SKM-1 (cell line): ENCODE measurements at regions not wholly inside any gene's neighbourhood (a gene's known extent, or its start where the extent isn't known, plus 50 kb on each side); places are given as distances from the start of the nearest gene placed in this dataset.
"Not testable (repeated sequence)": the region's sequence is repeated elsewhere in the genome, so short reads cannot be mapped to it uniquely, and the experiment has no call there.

Experiments
- DNase-seq: peaks from one replicate; lab custom pipeline; 2025; ENCODE audit not compliant: unreplicated experiment; lab: John Stamatoyannopoulos, UW

DNA sequence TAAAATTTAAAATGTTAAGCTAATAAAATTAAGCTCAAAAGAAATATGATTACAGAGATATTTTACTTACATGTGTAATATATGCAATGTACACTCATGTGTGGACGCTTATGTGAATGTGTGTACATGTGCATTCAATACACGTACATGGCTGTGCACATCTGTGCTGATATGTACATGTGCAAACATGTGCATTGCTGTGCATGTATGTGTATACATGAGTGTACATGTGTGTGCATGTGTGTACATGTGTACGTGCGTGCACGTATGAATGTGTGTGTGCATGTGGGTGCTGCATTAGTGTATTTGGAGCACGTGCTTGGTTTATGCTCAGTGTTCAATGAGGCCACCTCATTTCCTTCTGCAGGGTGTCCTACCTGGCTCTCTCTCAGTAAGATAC, 88.2 kb upstream of the TMEM18 start:
- DNase-seq, result no peak

DNA sequence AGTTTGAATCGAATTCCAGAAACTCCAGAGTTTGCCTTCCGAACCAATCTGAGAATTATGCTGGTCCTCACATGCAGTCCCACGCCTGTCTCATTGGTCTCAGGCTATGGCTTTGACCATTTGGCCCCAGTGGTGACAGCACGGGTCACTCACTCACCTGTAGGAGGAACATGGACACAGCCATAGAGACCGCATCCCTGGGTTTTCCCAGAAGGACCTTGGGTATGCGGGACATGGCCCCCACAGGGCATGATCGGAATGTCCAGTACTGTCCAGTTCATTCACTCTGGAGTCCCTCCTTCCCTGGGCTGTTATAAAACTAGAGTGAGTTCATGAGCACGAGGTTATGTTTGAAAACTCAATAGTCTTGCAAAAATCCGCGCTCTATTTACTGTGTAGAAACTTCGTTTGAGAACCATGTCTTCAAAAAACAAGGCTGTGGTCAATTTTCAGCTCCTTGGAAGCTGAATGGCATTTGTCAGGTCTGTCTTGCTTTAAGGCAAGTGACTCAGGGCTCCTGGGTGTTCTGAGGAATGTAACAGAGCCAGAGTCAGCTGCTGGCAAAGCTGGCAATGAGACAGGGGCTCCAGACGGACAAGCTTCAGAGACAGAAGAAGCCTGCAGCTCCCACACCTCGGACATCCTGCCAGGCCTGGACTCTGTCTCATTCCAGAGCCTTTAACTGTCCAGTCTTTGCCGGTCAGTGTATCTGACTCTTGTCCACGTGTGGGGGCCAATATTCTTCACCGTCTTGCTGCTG, 86.7 kb upstream of the TMEM18 start:
- DNase-seq, result no peak

DNA sequence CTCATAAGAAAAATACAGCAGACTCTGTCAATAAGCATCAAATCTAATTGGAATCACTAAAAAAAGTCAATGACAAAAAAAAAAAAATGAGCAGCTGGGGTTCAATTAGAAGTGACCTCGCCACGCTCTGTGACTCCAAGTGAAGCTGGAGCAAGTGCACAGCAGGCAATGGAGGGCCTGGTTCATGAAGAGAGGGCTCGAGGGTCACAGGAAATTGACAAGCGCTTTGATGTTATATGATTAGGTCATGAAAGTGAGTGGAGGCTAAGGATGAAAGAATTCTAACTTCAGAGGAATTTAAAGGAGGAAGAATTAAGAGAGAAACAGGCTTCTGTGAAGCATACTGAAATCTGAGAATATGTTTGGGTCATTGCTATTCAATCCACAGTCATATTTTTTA, 85.4 kb upstream of the TMEM18 start:
- DNase-seq, result no peak

DNA sequence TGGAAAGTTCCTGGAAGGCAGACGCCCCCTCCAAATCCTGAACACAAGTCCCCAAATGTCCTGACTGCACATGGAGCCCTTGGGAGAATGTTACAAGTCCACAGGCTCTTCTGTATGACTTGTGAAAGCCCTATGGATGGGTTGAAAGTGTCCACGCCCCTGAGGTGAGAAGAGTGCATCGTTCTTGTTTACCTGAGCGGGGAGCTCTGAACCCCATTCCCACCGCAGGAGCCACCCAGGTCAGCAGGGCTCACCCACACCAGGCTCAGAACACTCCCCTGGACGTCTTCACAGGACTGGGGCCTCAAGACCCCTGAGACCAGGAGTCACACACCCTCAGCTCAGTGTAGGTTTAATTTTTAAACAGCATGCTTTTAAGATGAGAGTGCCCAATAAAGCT, 84.2 kb upstream of the TMEM18 start:
- no peak for DNase-seq

DNA sequence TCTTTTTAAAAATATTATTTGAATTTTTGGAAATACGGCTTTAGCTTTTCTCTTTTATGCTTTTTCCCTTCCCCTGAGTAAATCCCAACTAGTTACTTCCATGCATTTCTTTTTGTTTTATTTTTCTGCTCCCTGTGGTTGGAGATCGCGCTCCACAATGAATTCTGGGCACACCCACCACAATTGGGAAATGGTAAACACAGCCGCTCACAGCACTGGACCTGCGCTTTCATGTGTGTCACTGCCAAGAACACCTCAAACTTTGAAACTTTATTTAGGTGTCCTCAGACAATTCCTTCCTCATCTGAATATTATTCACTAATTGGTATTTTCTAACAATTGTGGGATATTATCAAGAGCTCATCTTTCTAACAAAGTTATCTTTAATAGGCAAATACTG, 82.8 kb upstream of the TMEM18 start:
- DNase-seq, result no peak

DNA sequence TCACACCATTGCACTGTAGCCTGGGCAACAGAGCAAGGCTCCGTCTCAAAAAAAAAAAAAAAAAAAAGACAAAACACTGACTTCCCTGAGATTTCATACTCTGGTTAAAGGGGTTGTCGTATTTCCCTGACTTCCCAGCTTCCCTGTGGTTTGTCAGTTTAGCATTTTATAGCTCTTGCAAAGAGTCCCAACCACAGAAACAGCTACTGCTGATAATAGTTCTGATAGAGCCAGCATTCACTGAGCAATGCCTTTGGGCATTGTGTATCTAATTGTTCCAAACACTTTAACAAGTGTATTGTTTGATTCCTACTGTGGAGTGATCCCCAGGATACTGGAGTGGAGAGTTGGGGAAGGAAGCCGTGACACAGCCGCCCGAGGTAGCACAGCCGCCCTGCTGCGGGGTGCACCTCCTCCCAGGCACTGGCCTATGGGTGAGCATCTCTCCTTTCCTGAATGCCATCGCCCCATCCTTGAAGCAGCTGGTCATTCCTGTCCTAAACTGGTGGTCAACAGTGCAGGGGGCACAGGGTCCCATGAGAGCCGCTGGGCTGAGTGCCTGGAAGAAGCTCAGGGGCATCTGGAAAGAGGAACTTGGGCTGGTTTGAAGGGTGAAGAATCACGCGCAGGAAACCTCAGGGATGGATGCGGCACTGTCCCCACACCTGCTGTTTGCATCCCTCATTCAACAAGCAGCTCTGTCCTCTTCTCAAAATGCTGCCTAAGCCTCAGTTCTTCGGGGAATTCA, 81.0 kb upstream of the TMEM18 start:
- no peak for DNase-seq

DNA sequence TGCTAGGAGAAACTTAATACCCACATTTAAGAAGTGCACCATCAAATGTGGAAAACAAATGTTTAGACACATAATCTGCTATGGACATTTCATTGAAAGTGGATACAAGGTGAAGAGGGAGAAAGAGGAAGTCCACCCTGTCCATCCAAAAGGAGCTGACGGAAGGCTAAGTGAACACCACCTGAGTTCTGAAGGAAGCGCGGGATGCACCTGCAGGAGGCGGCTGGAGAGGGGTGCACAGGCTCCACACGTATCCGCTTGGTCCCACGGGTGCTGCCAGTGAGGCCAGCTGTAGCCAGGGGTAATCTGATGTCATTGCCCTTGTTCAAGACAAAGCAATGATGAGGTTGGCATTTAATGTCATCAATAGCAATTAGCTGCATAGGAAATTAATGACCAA, 75.9 kb upstream of the TMEM18 start:
- DNase-seq, result no peak

DNA sequence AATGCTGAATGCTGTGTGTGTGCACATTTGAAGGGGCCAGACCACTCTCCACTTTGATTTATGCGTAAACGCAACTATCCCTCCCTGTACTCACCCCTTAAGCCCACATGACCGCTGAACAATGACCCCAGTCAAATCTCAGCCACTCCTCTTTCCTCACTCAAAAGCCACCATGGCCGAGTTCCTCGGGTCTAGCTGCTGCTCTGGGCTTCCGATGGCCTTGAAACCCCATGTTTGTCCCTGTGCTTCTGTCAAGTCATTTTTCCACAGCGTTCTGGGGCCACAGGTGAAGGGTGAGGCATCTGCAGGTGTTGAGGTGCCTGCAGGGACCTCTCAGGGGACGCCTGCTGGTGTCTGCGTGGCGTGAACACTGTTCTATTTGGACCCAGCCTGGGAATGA, 74.3 kb upstream of the TMEM18 start:
- no peak for DNase-seq

DNA sequence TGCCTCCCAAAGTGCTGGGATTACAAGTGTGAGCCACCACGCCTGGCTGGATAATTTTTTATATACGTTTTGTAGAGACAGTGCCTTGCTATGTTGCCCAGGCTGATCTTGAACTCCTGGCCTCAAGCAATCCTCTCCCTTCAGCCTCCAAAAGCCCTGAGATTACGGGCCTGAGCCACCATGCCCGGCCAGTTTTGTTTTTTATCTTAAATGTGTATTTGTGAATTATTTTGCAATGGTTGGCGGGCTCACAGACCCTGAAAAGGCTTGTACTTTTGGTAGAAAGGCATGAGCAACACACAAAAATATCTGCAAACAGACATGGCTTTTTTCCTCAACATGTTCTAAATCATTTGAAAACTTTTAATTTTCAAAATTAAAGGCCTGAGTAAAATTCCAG, 73.4 kb upstream of the TMEM18 start:
- no peak for DNase-seq

DNA sequence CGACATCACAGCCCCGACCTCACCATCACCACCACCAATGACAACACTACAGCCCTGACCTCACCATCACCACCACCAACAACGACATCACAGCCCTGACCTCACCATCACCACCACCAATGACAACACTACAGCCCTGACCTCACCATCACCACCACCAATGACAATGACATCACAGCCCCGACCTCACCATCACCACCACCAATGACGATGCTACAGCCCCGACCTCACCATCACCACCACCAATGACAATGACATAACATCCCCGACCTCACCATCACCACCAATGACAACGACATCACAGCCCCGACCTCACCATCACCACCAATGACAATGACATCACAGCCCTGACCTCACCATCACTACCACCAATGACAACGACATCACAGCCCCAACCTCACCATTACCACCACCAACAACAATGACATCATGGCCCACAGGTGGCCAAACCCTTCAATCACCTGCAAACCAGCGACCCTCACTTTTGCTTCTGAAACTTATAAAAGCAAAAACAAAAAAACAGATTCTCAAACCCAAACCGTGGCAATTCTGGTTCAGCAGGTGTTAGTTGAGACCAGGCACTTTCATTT, 70.7 kb upstream of the TMEM18 start:
- no peak for DNase-seq

DNA sequence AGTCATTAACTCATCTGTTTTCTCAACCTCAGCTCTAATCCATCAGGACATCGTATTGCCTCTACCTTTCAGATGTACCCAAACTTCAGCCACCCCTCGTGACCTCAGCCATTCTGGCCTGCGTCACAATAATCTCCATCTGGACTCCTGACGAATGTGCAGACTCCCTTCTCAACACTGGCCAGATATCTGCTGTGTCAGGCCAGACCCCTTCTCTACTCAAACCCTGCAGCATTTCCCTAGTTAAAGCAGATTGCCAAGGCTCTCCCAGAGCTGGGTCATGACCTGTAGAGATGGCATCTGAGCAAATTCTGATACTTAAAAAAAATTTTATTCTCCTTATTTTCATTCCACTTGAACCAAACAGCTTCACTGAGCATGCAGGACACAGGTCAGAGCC, 69.5 kb upstream of the TMEM18 start:
- no peak for DNase-seq

DNA sequence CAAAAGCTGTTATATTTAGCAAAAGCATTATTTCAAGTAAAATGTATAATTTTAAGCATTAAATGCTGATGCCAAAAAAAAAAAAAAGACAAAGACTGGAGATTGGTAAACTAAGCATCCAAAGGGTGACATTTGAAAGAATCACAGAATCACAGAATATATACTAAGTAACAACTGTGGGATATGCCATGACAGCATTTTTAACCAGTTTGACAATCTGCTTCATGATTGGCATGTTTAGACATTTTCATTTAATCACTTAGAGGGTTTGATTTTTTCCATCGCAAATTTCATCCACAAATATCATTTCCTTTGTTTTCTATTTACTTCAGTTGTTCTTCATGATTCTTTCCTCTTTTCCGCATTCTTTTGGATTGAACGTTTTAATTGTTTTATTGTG, 66.9 kb upstream of the TMEM18 start:
- DNase-seq, result no peak

DNA sequence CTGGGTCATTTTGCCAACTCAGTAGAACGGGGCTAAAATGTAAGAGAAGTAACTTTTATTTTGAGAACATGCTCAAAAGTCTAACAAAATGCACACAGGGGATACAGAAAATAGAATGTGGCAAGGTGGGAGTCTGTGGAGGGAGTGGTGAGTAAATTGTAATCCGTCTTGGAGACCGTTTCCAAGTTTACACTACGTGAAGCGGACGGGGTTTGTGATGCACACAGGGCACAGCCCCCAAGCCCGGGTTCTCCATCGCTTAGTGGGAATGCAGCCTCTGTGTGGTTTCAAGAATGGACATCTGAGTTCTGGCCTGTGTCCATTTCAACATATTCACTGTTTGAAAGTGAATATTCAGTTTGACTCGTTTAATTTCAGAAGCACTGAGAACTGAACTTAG, 65.0 kb upstream of the TMEM18 start:
- DNase-seq, result no peak

DNA sequence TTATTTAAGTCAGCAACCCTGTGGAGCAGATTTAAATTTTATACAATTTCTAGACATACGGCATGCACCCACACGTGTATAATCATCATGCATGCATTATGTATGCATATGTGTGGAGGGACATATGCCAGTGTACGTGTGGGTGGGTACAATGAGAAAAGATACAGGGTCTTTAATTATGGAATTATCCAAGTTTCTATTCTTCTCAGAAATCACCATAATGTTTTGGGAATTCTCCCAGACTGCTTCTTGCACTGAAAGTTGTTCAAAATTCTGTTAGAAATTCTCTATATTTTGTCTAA, 63.9 kb upstream of the TMEM18 start:
- DNase-seq, result no peak

DNA sequence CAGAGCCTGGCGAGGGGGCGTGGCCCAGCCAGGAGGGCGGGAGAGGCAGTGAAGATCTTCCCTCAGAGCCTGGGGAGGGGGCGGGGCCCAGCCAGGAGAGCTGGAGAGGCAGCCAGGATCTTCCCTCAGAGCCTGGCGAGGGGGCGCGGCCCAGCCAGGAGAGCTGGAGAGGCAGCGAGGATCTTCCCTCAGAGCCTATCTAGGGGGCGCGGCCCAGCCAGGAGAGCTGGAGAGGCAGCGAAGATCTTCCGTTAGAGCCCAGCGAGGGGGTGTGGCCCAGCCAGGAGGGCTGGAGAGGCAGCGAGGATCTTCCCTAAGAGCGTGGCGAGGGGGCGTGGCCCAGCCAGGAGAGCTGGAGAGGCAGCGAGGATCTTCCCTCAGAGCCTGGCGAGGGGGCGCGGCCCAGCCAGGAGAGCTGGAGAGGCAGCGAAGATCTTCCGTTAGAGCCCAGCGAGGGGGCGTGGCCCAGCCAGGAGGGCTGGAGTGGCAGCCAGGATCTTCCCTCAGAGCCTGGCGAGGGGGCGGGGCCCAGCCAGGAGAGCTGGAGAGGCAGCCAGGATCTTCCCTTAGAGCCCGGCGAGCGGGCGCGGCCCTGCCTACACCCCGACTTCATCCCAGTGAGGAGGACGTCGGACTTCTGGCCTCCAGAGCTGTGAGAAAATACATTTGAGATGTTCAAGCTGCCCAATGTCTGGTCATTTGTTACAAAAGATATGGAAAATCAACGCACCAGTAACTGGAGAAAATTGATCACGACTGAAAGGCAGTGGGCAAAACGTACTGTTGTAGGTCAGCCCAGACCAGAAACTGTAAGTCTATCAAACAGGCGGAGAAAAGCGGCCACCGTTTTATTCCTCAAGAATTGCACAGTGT, 63.4 kb upstream of the TMEM18 start:
- DNase-seq, result not testable (repeated sequence)

DNA sequence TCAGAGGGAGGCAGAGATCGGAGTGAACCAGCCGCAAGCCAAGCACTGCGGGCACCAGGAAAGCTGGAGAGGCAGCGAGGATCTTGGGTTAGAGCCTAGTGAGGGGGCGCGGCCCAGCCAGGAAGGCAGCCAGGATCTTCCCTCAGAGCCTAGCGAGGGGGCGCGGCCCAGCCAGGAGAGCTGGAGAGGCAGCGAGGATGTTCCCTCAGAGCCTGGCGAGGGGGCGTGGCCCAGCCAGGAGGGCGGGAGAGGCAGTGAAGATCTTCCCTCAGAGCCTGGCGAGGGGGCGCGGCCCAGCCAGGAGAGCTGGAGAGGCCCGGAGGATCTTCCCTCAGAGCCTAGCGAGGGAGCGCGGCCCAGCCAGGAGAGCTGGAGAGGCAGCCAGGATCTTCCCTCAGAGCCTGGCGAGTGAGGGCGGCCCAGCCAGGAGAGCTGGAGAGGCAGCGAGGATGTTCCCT, 62.7 kb upstream of the TMEM18 start:
- DNase-seq, result not testable (repeated sequence)

DNA sequence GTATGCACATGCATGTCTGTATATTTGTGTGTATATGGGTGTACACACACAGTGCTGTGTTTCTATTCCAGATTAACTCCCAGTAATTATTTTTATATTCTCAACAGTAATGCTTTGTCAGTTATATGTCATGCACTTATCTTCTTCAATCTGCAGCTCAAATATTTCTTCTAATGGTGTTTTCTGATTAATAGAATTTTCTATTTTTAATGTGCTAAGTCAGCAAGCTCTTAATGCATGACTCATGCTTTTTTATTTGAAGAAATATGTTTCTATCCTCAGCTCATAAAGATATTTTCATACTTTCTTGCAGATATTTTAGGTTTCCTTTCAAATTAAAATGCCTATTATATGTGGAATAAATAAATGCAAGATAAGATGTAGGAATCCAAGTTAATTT, 59.7 kb upstream of the TMEM18 start:
- DNase-seq, result no peak

DNA sequence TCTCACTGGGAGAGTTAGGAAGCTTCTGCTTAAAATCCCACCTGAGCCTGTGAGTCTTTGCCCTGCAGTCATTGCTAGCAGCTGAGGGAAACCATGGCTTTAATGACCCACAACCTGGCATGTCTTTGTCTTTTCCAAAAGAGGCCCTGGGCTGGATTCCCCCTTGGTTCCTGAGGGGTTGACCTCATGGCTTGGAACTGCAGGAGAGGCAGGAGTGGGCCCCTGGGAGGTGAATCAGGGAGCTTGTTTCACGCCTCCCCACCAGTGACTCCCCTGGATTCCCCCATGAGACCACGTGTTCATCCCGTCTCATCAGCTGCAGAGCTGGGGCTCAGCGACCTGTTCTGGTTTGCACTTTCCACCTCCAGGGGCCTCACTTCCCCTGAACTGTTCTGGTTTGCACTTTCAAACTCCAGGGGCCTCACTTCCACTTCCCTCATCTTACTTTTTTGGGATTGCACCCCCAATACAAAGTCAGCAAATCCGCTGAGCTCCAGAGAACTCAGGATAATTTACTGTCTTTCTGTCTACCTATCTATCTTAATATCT, 58.5 kb upstream of the TMEM18 start:
- no peak for DNase-seq

DNA sequence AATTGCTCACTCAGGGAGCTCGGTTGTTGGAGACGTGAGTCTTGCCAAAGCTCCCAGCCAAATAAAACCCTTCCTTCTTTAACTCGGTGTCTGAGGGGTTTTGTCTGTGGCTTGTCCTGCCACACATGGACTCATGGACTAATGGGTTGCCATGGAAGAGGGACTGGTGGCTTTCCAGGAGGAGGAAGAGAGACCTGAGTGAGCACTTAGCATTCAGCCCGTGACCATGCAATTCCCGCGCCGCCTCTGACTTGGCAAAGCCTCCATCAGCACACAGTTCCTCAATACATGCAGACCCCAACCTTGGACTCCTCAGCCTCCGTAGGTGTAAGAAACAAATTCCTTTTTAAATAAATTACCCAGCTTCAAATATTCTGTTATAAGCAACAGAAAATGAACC, 57.3 kb upstream of the TMEM18 start:
- DNase-seq, result no peak

DNA sequence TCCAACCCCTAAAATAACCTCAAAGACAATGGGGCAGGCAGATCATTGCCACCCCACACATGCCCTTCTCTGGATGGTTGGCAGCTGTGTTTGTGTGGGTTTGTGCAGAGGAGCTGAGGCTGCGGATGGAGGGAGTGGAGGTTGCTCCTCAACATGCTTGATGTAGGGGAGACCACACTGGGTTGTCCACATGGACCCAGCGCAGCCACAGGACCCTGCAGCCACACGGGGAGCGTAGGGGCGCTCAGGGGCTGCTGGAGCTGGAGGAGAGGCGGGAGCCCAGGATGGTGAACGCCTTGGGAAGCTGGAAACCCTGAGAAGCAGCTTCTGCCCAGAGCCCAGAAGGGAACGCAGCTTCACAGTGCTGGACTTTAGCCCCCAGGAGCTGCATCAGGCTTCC, 56.3 kb upstream of the TMEM18 start:
- DNase-seq, result no peak

DNA sequence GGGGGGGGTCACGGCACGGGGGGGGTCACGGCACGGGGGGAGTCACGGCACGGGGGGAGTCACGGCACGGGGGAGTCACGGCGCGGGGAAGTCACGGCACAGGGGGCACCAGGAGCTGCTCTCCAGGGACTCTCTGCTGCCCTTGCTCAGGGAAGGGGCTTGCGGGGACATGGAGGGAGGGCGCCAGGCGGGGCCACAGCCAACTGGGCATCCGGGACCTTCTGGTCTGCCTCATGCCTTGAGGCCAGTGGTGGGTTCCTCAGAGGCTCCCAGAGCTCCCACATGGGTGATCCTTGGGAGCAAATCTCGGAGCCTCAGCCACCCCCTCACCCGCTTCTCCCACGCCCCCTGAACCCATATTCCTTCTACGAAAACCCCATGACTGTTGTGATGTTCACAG, 55.8 kb upstream of the TMEM18 start:
- no peak for DNase-seq
